SK-N-SH (cell line): ENCODE measurements at regions not wholly inside any gene's neighbourhood (a gene's known extent, or its start where the extent isn't known, plus 50 kb on each side); places are given as distances from the start of the nearest gene placed in this dataset.

ENCODE experiments used
- CTCF ChIA-PET: fragments of 300-600, 350-600 bp; formaldehyde crosslinking; extraction: SDS; loops from one replicate; lab custom pipeline; 2021; lab: Yijun Ruan, JAX
- POLR2A ChIA-PET: fragments of 350-600 bp; sonication (Branson Sonifier 250); formaldehyde crosslinking; extraction: SDS; loops from one replicate; lab custom pipeline; 2020; ENCODE audit warnings: antibody characterized with exemption, inconsistent platforms; lab: Yijun Ruan, JAX
- DNase-seq: peaks from one replicate; pipeline ENCODE4 v3.0.0; 2012
- H2AFZ ChIP-seq: fragments of 200-600 bp; sonication (generic); 2 replicates; pipeline ENCODE4 v1.8.1; 2016; ENCODE audit warnings: antibody characterized with exemption, mild to moderate bottlenecking, low read depth
- H3F3A ChIP-seq: fragments of 200-600 bp; sonication (generic); replicated peaks from 2 replicates; pipeline ENCODE3; 2016; ENCODE audit warnings: antibody characterized with exemption, mild to moderate bottlenecking; ENCODE audit not compliant: insufficient read depth
- H3K27ac ChIP-seq, 2 experiments: fragments of 200-500 bp in 1 of 2; fragments of 200-600 bp in 1 of 2; sonication (Bioruptor generic) in 1 of 2; sonication (generic), shearing (Covaris generic) in 1 of 2; 2 replicates each; pipeline versions ENCODE4 v1.5.1 to v1.6.1; 2014 to 2016; ENCODE audit warnings: low read depth in 2 of 2, inconsistent platforms in 1 of 2, low read length in 1 of 2, mild to moderate bottlenecking in 1 of 2, mixed read lengths in 1 of 2
- H3K27me3 ChIP-seq: fragments of 200-600 bp; sonication (generic), shearing (Covaris generic); 2 replicates; pipeline ENCODE4 v1.6.1; 2016; ENCODE audit warnings: mixed run types; ENCODE audit not compliant: insufficient read depth
- H3K36me3 ChIP-seq, 2 experiments: fragments of 200-500 bp in 1 of 2; fragments of 200-600 bp in 1 of 2; sonication (Bioruptor generic) in 1 of 2; sonication (generic) in 1 of 2; replicated peaks in 1 of 2; 2 replicates each; pipeline versions ENCODE3 to v1.5.1; 2014 to 2016; ENCODE audit warnings: low read length in 1 of 2, mild to moderate bottlenecking in 1 of 2; ENCODE audit not compliant: insufficient read depth in 2 of 2, control insufficient read depth in 1 of 2
- H3K4me1 ChIP-seq, 2 experiments: fragments of 200-500 bp in 1 of 2; fragments of 200-600 bp in 1 of 2; sonication (Bioruptor generic) in 1 of 2; sonication (generic), shearing (Covaris generic) in 1 of 2; 2 replicates each; pipeline versions ENCODE4 v1.5.1 to v1.6.1; 2014 to 2016; ENCODE audit warnings: low read depth in 1 of 2, low read length in 1 of 2, mixed run types in 1 of 2; ENCODE audit not compliant: insufficient read depth in 2 of 2, control insufficient read depth in 1 of 2
- H3K4me2 ChIP-seq: fragments of 200-600 bp; sonication (generic), shearing (Covaris generic); 2 replicates; pipeline ENCODE4 v1.6.1; 2017; ENCODE audit warnings: mixed run types
- H3K4me3 ChIP-seq, 2 experiments: fragments of 200-500 bp in 1 of 2; fragments of 200-600 bp in 1 of 2; sonication (Bioruptor generic) in 1 of 2; sonication (generic), shearing (Covaris generic) in 1 of 2; 2 replicates each; pipeline versions ENCODE4 v1.5.1 to v1.8.1; 2014 to 2016; ENCODE audit warnings: low read depth in 2 of 2, inconsistent platforms in 1 of 2, low read length in 1 of 2, mild to moderate bottlenecking in 1 of 2, mixed read lengths in 1 of 2, moderate library complexity in 1 of 2
- H3K79me2 ChIP-seq: fragments of 200-600 bp; sonication (generic); 2 replicates; pipeline ENCODE4 v1.8.1; 2017; ENCODE audit warnings: mild to moderate bottlenecking; ENCODE audit not compliant: insufficient read depth
- H3K9ac ChIP-seq: fragments of 200-600 bp; sonication (generic); 2 replicates; pipeline ENCODE4 v1.6.1; 2017; ENCODE audit warnings: mixed run types
- H3K9me2 ChIP-seq: fragments of 200-600 bp; sonication (generic); 2 replicates; pipeline ENCODE4 v1.6.1; 2017; ENCODE audit warnings: mixed run types
- H3K9me3 ChIP-seq: fragments of 200-600 bp; sonication (generic); 2 replicates; pipeline ENCODE4 v1.6.1; 2017; ENCODE audit warnings: mixed run types, mild to moderate bottlenecking, moderate library complexity
- H4K20me1 ChIP-seq: fragments of 200-600 bp; sonication (generic); 2 replicates; pipeline ENCODE4 v1.6.1; 2017; ENCODE audit warnings: mild to moderate bottlenecking, mixed run types; ENCODE audit not compliant: insufficient read depth
- CHD2 ChIP-seq: fragments of 150-350 bp; IDR thresholded peaks from 2 replicates; pipeline ENCODE4 v1.6.1; 2018; ENCODE audit warnings: low read length; ENCODE audit not compliant: partially characterized antibody
- CTCF ChIP-seq: fragments of 200-600 bp; sonication (generic); IDR thresholded peaks from 2 replicates; pipeline ENCODE4 v1.6.1; 2017; ENCODE audit warnings: antibody characterized with exemption, mild to moderate bottlenecking, moderate library complexity
- EP300 ChIP-seq, 2 experiments: IDR thresholded peaks; 2 replicates each; pipeline versions ENCODE4 v1.4.0 to v1.6.1; 2012; ENCODE audit warnings: borderline replicate concordance in 1 of 2, low read depth in 1 of 2, low read length in 1 of 2
- FOXJ3 ChIP-seq: sonication (generic); formaldehyde crosslinking; IDR thresholded peaks from 2 replicates; pipeline ENCODE4 v1.5.1; 2020; ENCODE audit warnings: mild to moderate bottlenecking, missing genetic modification reagents
- FOXM1 ChIP-seq: IDR thresholded peaks from 2 replicates; pipeline ENCODE4 v1.4.0; 2012; ENCODE audit warnings: low read depth, mild to moderate bottlenecking
- GATA2 ChIP-seq: sonication (generic); formaldehyde crosslinking; IDR thresholded peaks from 2 replicates; pipeline ENCODE4 v1.5.0; 2020; ENCODE audit warnings: mild to moderate bottlenecking, missing genetic modification reagents
- MEF2A ChIP-seq: IDR thresholded peaks from 2 replicates; pipeline ENCODE4 v1.4.0; 2012; ENCODE audit warnings: low read depth, borderline replicate concordance
- NFIC ChIP-seq: IDR thresholded peaks from 2 replicates; pipeline ENCODE4 v1.4.0; 2012; ENCODE audit warnings: borderline replicate concordance
- NRF1 ChIP-seq: IDR thresholded peaks from 2 replicates; pipeline ENCODE4 v1.6.1; 2012; ENCODE audit warnings: low read depth, mild to moderate bottlenecking, low read length
- PBX3 ChIP-seq: IDR thresholded peaks from 2 replicates; pipeline ENCODE4; 2012
- RXRA ChIP-seq: IDR thresholded peaks from 2 replicates; pipeline ENCODE4 v1.4.0; 2012; ENCODE audit warnings: low read depth, mild to moderate bottlenecking, borderline replicate concordance
- SIN3A ChIP-seq: IDR thresholded peaks from 2 replicates; pipeline ENCODE4 v1.6.1; 2012; ENCODE audit warnings: low read depth, mild to moderate bottlenecking, low read length, moderate library complexity, borderline replicate concordance
- SMC3 ChIP-seq: IDR thresholded peaks from 2 replicates; pipeline ENCODE4 v1.6.1; 2012; ENCODE audit warnings: low read depth, low read length, improper control_type of control experiment
- TAF1 ChIP-seq: IDR thresholded peaks from 2 replicates; pipeline ENCODE4 v1.6.1; 2012; ENCODE audit warnings: low read depth, mild to moderate bottlenecking, low read length, moderate library complexity, borderline replicate concordance
- USF1 ChIP-seq: IDR thresholded peaks from 2 replicates; pipeline ENCODE4 v1.4.0; 2012; ENCODE audit warnings: low read depth, borderline replicate concordance
- USF2 ChIP-seq: fragments of 150-350 bp; IDR thresholded peaks from 2 replicates; pipeline ENCODE4 v1.6.1; 2017; ENCODE audit warnings: antibody characterized with exemption, low read length, low read depth, borderline replicate concordance
- WGBS: methylation state at CpG from one replicate; pipeline ENCODE4 v1.1.6; 2017; ENCODE audit warnings: low lambda C conversion rate; 5-methylcytosine and 5-hydroxymethylcytosine counted together

- CTCF ChIA-PET = no interaction called here
- 16% methylated on average over 6 of the region's 6 CpGs for WGBS
- Histone ChIP-seq H3K27ac (no peak overlapping the region), H4K20me1 (no peaks in the 10 kb centered on the region), H2AFZ (no peak overlapping the region), H3K9me2 (no peaks in the 10 kb centered on the region), H3F3A (no peaks in the 10 kb centered on the region), H3K4me3 (no peak overlapping the region), H3K4me1 (no peaks in the 10 kb centered on the region; a peak in 1 of 4 replicates), H3K4me2 (no peak overlapping the region), H3K9me3 (no peaks in the 10 kb centered on the region), H3K36me3 (no peaks in the 10 kb centered on the region), H3K9ac (no peak overlapping the region), H3K27me3 (no peaks in the 10 kb centered on the region), H3K79me2 (no peaks in the 10 kb centered on the region)
- POLR2A ChIA-PET = no interaction called here
- no peak for DNase-seq
- TF ChIP-seq GATA2 (CRISPR knock-in tag) = no peak
- TF ChIP-seq RXRA = no peak
- TF ChIP-seq FOXJ3 (CRISPR knock-in tag) = no peak
- no peak for TF ChIP-seq EP300 (IDR thresholded peaks at IDR 0.05; ENCODE audit: borderline replicate concordance in 1 of 2, low read depth in 1 of 2, low read length in 1 of 2)
- TF ChIP-seq CHD2 = no peak
- TF ChIP-seq PBX3 = no peak
- no peak for TF ChIP-seq NFIC
- no peak for TF ChIP-seq TAF1
- TF ChIP-seq USF1 = no peak
- no peak for TF ChIP-seq FOXM1
- TF ChIP-seq NRF1 = no peak
- TF ChIP-seq MEF2A = no peak
- no peak for TF ChIP-seq CTCF
- TF ChIP-seq USF2 = no peak
- TF ChIP-seq SIN3A = no peak
- no peak for TF ChIP-seq SMC3
Measured at GRCh38 chr6:9614778-9615177, 800.1 kb downstream of the TFAP2A start.
